ENCODE measurements at regions not wholly inside any gene's neighbourhood (a gene's known extent, or its start where the extent isn't known, plus 50 kb on each side); places are given as distances from the start of the nearest gene placed in this dataset.

DNA sequence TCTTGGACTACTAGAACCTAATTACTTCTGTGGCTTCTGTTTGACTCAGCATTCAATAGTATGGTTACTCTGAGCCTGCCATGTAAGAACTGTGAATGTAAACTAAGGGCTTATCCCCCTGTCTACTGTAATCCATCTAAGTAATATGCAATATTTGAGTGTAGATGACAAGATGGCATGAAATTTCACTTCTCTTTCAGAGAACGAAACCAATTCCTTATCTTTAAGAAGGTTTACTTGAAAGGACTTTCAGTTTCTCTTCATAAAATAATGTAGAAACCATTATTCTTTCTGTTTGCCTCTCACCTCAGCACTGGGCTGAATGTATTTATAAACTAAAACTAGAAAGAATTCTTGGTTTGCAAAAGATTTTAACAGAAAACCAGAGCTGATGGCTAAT is 60.4 kb upstream of the ARID2 start:
- Mint-ChIP-seq H3K27me3 (ENCODE audit: low read depth) (no peaks in the 10 kb centered on the region), H3K4me3 (peak overlapping the region; percentile 57), H3K9me3 (no peaks in the 10 kb centered on the region), H3K36me3 (ENCODE audit: insufficient read depth) (no peaks in the 10 kb centered on the region), H3K4me1 (ENCODE audit: low read depth) (peaks cover 30% of the 10 kb centered on the region)
- ATAC-seq: peak; percentile 87 to 88
- no peak for DNase-seq

- no peaks in the 10 kb centered on the region for H3K9me3 Mint-ChIP-seq
- H3K4me1 Mint-ChIP-seq (ENCODE audit: low read depth): peaks cover 30% of the 10 kb centered on the region
- DNase-seq: no peak
- H3K36me3 Mint-ChIP-seq (ENCODE audit: insufficient read depth): no peaks in the 10 kb centered on the region
- no peak overlapping the region for H3K4me3 Mint-ChIP-seq
- ATAC-seq: no peak
- no peaks in the 10 kb centered on the region for H3K27me3 Mint-ChIP-seq (ENCODE audit: low read depth)
These were observed 59.7 kb upstream of the ARID2 start for GRCh38 chr12:45669792-45670191.

DNA sequence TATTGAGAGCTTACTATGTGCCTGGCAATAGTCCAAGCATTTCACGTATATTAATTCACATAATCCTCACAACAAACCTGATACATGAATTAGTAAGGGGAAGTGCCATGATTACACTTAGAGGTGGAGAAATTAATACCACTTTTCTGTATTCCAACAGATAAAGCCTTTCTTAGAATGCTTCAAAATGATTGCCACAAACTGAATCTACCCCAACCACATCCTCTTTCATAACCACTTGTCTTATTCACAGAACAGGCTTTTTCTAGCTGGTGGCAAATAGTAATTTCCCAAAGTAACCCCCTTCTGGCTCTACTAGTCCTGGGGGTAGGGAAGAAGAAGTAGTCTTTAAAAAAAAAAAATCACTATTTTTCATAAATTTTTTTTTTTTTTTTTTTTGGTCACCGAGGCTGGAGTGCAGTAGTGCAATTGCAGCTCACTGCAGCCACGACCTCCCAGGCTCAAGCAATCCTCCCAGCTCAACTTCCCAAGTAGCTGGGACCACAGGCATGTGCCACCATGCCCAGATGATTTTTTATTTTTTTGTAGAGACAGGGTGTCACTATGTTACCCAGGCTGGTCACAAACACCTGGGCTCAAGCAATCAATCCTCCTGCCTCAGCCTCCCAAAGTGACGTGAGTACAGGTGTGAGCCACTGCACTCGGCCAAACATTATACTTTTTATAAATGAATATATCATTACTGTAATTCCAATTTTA is 59.0 kb upstream of the ARID2 start:
- H3K4me3 Mint-ChIP-seq: no peak overlapping the region
- peak; percentile 55 to 64 for ATAC-seq
- no peaks in the 10 kb centered on the region for H3K27me3 Mint-ChIP-seq (ENCODE audit: low read depth)
- H3K4me1 Mint-ChIP-seq (ENCODE audit: low read depth): peaks cover 30% of the 10 kb centered on the region
- no peaks in the 10 kb centered on the region for H3K36me3 Mint-ChIP-seq (ENCODE audit: insufficient read depth)
- no peak for DNase-seq
- no peaks in the 10 kb centered on the region for H3K9me3 Mint-ChIP-seq

- no peak for DNase-seq
- Mint-ChIP-seq H3K4me3 (no peak overlapping the region), H3K4me1 (ENCODE audit: low read depth) (peaks cover 30% of the 10 kb centered on the region), H3K9me3 (no peaks in the 10 kb centered on the region), H3K27me3 (ENCODE audit: low read depth) (no peaks in the 10 kb centered on the region), H3K36me3 (ENCODE audit: insufficient read depth) (no peaks in the 10 kb centered on the region)
- no peak for ATAC-seq
These were observed 58.3 kb upstream of the ARID2 start for GRCh38 chr12:45671254-45671653.

DNA sequence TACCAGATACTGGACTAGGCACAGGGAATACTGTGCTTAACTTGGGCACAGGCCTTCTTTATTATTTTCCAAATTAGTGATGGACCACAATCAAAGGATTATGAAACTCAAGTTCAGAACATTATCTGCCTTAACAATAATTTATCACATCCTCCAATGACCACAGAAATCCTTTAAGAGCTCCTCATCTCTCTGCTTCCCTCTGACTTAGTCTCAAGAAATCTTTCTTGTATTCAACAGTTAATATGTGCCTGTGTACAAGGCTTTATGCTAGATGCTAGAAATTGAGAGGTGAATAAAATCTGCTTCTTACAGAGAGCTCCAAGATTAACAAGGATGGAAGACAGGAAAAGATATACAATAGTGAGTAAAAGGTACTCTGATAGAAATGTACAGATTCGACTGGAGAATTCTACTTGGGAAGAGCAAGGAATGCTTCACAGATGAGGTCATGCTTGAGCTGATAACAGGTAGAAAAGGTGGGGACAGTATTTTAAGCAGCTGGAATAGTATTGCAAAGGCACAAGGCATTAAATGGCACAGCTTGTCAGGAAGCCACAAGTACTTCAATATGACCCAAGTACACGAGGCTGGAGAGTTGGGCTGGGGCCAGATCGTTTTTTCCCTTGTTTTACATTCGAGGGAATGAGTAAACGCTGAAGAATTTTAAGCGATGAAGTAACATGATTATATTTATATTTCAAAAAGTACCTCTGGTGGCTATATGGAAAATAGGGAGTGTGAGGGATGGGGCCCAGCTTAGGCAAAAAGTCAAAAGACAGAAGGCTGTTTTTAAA is 55.1 kb upstream of the ARID2 start:
- no peak for DNase-seq
- Mint-ChIP-seq H3K36me3 (ENCODE audit: insufficient read depth) (no peaks in the 10 kb centered on the region), H3K27me3 (ENCODE audit: low read depth) (peaks cover 2% of the 10 kb centered on the region), H3K4me1 (ENCODE audit: low read depth) (peaks cover 13% of the 10 kb centered on the region), H3K9me3 (no peaks in the 10 kb centered on the region), H3K4me3 (no peak overlapping the region)
- no peak for ATAC-seq

GRCh38 chr12:45675534-45675933 is 54.0 kb upstream of the ARID2 start:
- peaks cover 2% of the 10 kb centered on the region for H3K27me3 Mint-ChIP-seq (ENCODE audit: low read depth)
- DNase-seq: no peak
- no peak overlapping the region for H3K4me3 Mint-ChIP-seq
- no peaks in the 10 kb centered on the region for H3K36me3 Mint-ChIP-seq (ENCODE audit: insufficient read depth)
- ATAC-seq: no peak
- no peaks in the 10 kb centered on the region for H3K9me3 Mint-ChIP-seq
- H3K4me1 Mint-ChIP-seq (ENCODE audit: low read depth): peaks cover 6% of the 10 kb centered on the region
